ENCODE measurements at regions not wholly inside any gene's neighbourhood (a gene's known extent, or its start where the extent isn't known, plus 50 kb on each side); places are given as distances from the start of the nearest gene placed in this dataset.

DNA sequence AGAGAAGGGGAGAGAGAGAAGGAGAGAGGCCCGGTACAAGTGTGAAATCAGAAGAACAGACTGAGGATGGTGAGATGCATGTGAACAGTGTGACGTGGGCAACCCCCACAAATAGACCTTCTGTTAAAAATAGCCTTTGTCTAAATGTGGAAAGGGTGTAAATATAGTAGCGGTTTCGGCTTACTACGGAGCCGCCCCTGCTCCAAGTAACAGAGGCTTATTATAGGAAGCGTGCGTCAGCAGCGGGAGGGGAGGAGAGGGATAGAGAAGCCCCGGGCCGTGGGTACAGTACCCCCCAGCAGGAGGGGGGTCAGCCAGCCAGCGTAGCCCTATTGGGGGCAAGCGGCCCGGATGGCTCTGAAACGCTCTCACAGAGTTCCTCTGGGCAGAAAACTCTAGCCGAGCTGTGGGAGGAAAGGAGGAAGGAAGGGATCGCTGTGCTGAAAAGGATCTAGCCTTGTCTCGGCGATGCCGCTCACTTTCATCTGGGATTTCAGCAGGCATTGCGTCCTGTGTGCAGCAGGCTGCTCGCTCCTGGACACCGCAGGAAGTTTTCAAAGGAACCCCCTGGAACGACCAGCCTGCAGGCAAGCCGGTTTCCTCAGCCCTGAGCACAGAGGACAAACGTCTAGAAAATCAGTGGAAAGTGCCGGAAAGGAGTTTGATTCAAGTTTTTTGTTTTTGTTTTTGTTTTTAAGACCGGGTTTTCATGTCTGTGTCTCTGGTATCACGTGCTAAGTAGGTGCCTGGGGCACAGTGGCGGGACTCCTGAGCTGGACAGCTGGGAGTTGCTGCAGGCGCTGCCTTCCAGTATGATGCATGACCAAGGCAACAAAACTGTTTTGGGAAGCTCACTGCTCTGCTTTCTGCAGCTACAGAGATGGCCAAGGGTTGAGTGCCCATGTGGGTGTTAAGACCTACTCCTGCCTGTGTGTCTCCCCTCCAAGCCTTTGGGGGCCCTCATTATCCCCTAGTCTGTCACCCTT is 146.6 kb downstream of the SEC61B start:
- DNase-seq: no peak

GRCh38 chr9:99369327-99369722 is 147.2 kb downstream of the SEC61B start:
- DNase-seq: no peak

GRCh38 chr9:99370376-99370775 is 148.3 kb downstream of the SEC61B start:
- no peak for DNase-seq

GRCh38 chr9:99371376-99371775 is 149.3 kb downstream of the SEC61B start:
- no peak for DNase-seq

- no peak for DNase-seq
Observed at GRCh38 chr9:99373912-99374311, 151.8 kb downstream of the SEC61B start.

GRCh38 chr9:99374793-99375192 is 152.7 kb downstream of the SEC61B start:
- DNase-seq: no peak

DNA sequence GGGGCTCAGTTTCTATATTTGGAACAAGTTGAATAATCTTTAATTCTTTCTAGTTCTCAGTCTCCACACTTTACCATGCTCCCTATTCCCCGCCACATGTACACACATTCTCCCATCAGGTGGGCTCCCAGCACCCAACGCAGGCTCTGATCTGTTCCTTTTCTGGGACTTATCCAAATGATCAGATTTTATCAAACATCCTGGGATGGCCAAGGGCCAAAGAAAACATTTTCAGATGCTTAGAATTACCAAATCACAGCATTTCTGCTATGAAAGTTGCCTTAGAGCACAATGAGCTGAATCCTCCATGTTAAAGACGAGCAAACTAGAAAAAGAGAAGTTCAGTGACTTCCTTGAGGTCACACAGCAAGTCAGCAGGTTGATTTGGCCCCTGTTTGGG is 153.4 kb downstream of the SEC61B start:
- DNase-seq: no peak

GRCh38 chr9:99377790-99378775 is 156.0 kb downstream of the SEC61B start:
- no peak for DNase-seq

DNA sequence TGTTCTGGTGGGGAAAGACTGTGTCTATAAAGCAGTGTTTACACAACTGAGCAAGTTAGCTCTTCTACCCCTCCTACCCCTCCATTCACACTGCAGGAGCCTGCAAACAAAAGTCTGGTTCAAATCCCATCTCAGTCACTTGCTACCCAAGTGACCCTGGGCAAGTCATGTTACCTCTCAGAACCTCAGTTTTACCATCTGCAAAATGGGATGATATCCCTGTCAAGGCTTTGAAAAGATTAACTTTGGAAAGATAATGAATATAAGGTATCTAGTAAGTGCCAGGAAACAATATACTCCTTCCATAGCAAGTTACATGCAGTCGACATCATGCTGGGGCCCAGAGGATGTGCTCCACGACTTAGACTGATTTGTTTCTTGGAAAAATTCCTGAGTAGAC is 161.5 kb downstream of the SEC61B start:
- no peak for DNase-seq

DNA sequence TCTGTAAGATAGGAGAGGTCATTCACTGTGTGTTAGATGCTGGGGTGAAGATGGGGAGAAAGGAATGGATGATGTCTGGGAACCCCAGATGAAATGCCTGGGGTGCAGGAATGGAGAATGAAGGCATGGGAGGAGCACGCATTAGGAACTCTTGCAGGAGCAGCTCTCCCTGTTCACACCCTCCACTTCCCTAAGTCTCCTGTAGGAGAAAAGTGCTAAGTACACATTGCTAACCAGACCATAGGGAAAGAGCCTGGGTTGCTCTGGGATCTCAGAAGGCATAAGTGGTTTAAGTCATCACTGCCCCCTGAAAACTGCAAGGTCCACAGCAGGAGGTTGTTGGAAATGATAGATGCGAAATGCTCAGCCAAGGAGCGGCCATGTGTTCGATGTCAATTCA is 163.1 kb downstream of the SEC61B start:
- DNase-seq: no peak

GRCh38 chr9:99385814-99386279 is 163.8 kb downstream of the SEC61B start:
- no peak for DNase-seq

DNA sequence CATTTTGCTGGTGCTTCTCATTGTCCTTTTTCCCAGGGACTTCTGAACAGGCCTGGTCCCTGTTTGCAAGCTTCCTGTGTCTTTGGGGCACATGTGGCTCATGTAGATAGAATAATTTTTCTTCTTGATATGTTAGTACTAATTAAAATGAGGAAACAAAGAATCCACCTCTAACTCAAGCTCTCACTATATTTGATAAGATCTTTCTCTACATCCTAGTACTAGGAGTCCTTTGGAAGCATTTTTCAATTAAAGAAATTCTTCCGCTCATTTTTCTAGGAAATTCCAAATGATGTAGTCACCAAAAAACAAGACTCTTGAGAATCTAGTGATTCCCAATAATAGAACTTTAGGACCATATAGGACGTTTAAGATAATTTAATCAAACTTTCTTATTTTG is 165.3 kb downstream of the SEC61B start:
- no peak for DNase-seq

DNA sequence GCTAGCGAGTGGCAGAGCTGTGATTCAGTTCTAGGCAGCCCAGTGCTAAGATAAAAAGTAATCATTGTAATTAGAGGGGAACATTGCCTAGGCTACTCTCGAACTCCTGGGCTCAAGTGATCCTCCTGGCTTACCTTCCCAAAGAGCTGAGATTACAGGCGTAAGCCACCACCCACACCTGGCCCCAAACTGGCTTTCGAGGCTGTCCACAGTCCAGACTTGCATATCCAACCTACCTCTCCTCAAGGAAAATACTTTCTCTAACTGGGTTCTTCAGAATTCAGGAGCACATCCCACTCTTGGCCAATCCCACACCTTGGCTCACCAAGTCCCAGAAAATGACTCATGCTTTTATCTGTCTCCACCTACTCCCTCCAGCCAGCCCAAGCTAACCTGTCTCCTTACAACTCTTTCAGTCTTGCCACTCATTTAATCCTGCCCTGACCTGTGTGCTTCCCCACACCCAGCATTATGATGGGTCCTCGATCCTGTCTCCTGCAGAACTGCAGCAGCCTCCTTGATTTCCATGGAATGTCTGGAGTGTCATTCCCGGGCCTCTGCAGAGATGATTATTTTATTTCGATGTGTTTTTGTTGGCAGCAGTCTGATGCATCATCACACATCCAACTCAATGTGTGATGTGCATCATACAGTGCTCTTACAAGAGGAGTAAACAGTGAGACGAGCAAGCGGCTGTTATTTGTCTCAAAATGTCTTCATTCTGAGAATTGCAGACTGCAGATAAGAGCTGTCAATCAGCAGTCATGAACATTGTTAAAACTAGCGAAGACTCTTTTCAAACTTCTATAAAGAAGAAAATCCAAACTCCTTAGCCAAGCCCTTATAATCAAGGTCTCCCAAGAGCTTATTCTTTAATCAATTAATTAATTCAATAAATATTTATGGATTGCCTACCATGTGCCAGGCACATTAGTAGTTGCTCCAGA is 167.3 kb downstream of the SEC61B start:
- DNase-seq: no peak

GRCh38 chr9:99391937-99392594 is 170.0 kb downstream of the SEC61B start:
- no peak for DNase-seq

GRCh38 chr9:99392986-99393385 is 170.9 kb downstream of the SEC61B start:
- no peak for DNase-seq

GRCh38 chr9:99393993-99394392 is 171.9 kb downstream of the SEC61B start:
- DNase-seq: no peak

- DNase-seq: no peak
Observed at GRCh38 chr9:99398241-99398640, 176.2 kb downstream of the SEC61B start.

GRCh38 chr9:99399474-99399873 is 177.4 kb downstream of the SEC61B start:
- DNase-seq: no peak

- DNase-seq: no peak
Observed at GRCh38 chr9:99400184-99400731, 178.2 kb downstream of the SEC61B start.

GRCh38 chr9:99401680-99402504 is 179.8 kb downstream of the SEC61B start:
- DNase-seq: no peak

Measured in NCI-H1048 (cell line).